ENCODE measurements at regions not wholly inside any gene's neighbourhood (a gene's known extent, or its start where the extent isn't known, plus 50 kb on each side); places are given as distances from the start of the nearest gene placed in this dataset.

- H3K4me2 ChIP-seq (ENCODE audit: insufficient read depth, low read length, poor library complexity, severe bottlenecking), result no peak overlapping the region
- no peak overlapping the region for H3K9ac ChIP-seq (ENCODE audit: low read depth, low read length, poor library complexity)
- no peaks in the 10 kb centered on the region for H3K9me3 ChIP-seq (replicated peaks in 1 of 2; ENCODE audit: control insufficient read depth in 2 of 2, insufficient read depth in 1 of 2, low read depth in 1 of 2, low read length in 2 of 2)
- no peak overlapping the region for H3K23ac ChIP-seq (ENCODE audit: low read depth, low read length, poor library complexity)
- H3K79me1 ChIP-seq (ENCODE audit: low read depth, low read length), result no peaks in the 10 kb centered on the region
- no peaks in the 10 kb centered on the region for H3K36me3 ChIP-seq (replicated peaks in 1 of 2; ENCODE audit: control insufficient read depth in 2 of 2, insufficient read depth in 2 of 2, low read length in 2 of 2)
- no peak overlapping the region for H3K4ac ChIP-seq (ENCODE audit: low read length)
- no peak overlapping the region for H2AFZ ChIP-seq (ENCODE audit: low read length)
- no peak overlapping the region for H3K4me3 ChIP-seq (ENCODE audit: low read length in 2 of 2)
- H3K18ac ChIP-seq (ENCODE audit: low read length), result no peak overlapping the region
- H3K27me3 ChIP-seq (ENCODE audit: control insufficient read depth in 3 of 3, insufficient read depth in 3 of 3, low read depth in 1 of 3, low read length in 3 of 3), result no peaks in the 10 kb centered on the region
- H3K14ac ChIP-seq (ENCODE audit: low read length), result no peak overlapping the region
- no peak overlapping the region for H2BK15ac ChIP-seq (ENCODE audit: low read length)
- no peak overlapping the region for H2BK5ac ChIP-seq (ENCODE audit: low read length)
- no peak for DNase-seq (ENCODE audit: low spot score)
- no peaks in the 10 kb centered on the region for H3K4me1 ChIP-seq (ENCODE audit: control insufficient read depth in 2 of 2, insufficient read depth in 1 of 2, low read depth in 1 of 2, low read length in 2 of 2)
- H3K27ac ChIP-seq (replicated peaks; ENCODE audit: low read length), result no peak overlapping the region
- H4K91ac ChIP-seq (ENCODE audit: low read depth, low read length, poor library complexity), result no peak overlapping the region
- no peak overlapping the region for H2BK120ac ChIP-seq (ENCODE audit: low read depth, low read length)
- H2AK5ac ChIP-seq (ENCODE audit: low read depth, low read length), result no peak overlapping the region
- no peak overlapping the region for H2BK12ac ChIP-seq (ENCODE audit: low read length)
- H4K8ac ChIP-seq (ENCODE audit: low read depth, low read length), result no peak overlapping the region
Observed at GRCh38 chr10:53177468-53177867, 404.9 kb upstream of the MBL2 start.

- no peak overlapping the region for H2BK12ac ChIP-seq (ENCODE audit: low read length)
Observed at GRCh38 chr10:53166325-53166724, 393.7 kb upstream of the MBL2 start.

GRCh38 chr10:53162856-53163255 is 390.3 kb upstream of the MBL2 start:
- no CpG with 5 or more reads among the region's 3 CpGs for WGBS, 2 donors (ENCODE audit: extremely low coverage in 2 of 2, insufficient read length in 2 of 2, insufficient replicate concordance in 1 of 2)
- no peak overlapping the region for H3K18ac ChIP-seq (ENCODE audit: low read length)

More at GRCh38 chr10:53166325-53166724, 393.7 kb upstream of the MBL2 start:
- H2BK120ac ChIP-seq (ENCODE audit: low read depth, low read length), result no peak overlapping the region
- H4K8ac ChIP-seq (ENCODE audit: low read depth, low read length), result no peak overlapping the region
- no peaks in the 10 kb centered on the region for H3K4me1 ChIP-seq (ENCODE audit: control insufficient read depth in 2 of 2, insufficient read depth in 1 of 2, low read depth in 1 of 2, low read length in 2 of 2)
- no peaks in the 10 kb centered on the region for H3K79me1 ChIP-seq (ENCODE audit: low read depth, low read length)
- no peak overlapping the region for H4K91ac ChIP-seq (ENCODE audit: low read depth, low read length, poor library complexity)
- no peak overlapping the region for H3K23ac ChIP-seq (ENCODE audit: low read depth, low read length, poor library complexity)
- WGBS, 2 donors (ENCODE audit: extremely low coverage in 2 of 2, insufficient read length in 2 of 2, insufficient replicate concordance in 1 of 2), result no CpG with 5 or more reads among the region's 3 CpGs
- H3K4ac ChIP-seq (ENCODE audit: low read length), result no peak overlapping the region
- H3K4me2 ChIP-seq (ENCODE audit: insufficient read depth, low read length, poor library complexity, severe bottlenecking), result no peak overlapping the region
- no peak overlapping the region for H2BK5ac ChIP-seq (ENCODE audit: low read length)
- no peak overlapping the region for H3K14ac ChIP-seq (ENCODE audit: low read length)
- H3K27ac ChIP-seq (replicated peaks; ENCODE audit: low read length), result no peak overlapping the region
- H3K9me3 ChIP-seq (replicated peaks in 1 of 2; ENCODE audit: control insufficient read depth in 2 of 2, insufficient read depth in 1 of 2, low read depth in 1 of 2, low read length in 2 of 2), result no peaks in the 10 kb centered on the region
- no peaks in the 10 kb centered on the region for H3K27me3 ChIP-seq (ENCODE audit: control insufficient read depth in 3 of 3, insufficient read depth in 3 of 3, low read depth in 1 of 3, low read length in 3 of 3)
- H2AFZ ChIP-seq (ENCODE audit: low read length), result no peak overlapping the region
- no peak overlapping the region for H2BK15ac ChIP-seq (ENCODE audit: low read length)
- H3K4me3 ChIP-seq (ENCODE audit: low read length in 2 of 2), result no peak overlapping the region
- no peak overlapping the region for H3K18ac ChIP-seq (ENCODE audit: low read length)
- no peak overlapping the region for H2AK5ac ChIP-seq (ENCODE audit: low read depth, low read length)
- H3K9ac ChIP-seq (ENCODE audit: low read depth, low read length, poor library complexity), result no peak overlapping the region
- no peaks in the 10 kb centered on the region for H3K36me3 ChIP-seq (replicated peaks in 1 of 2; ENCODE audit: control insufficient read depth in 2 of 2, insufficient read depth in 2 of 2, low read length in 2 of 2)
- no peak for DNase-seq (ENCODE audit: low spot score)

GRCh38 chr10:53161231-53161630 is 388.6 kb upstream of the MBL2 start:
- no peak for DNase-seq (ENCODE audit: low spot score)
- Histone ChIP-seq H2BK120ac (ENCODE audit: low read depth, low read length) (no peak overlapping the region), H3K9me3 (replicated peaks in 1 of 2; ENCODE audit: control insufficient read depth in 2 of 2, insufficient read depth in 1 of 2, low read depth in 1 of 2, low read length in 2 of 2) (no peaks in the 10 kb centered on the region), H3K27ac (replicated peaks; ENCODE audit: low read length) (no peak overlapping the region), H2AK5ac (ENCODE audit: low read depth, low read length) (no peak overlapping the region), H4K91ac (ENCODE audit: low read depth, low read length, poor library complexity) (no peak overlapping the region), H2BK12ac (ENCODE audit: low read length) (no peak overlapping the region), H2BK15ac (ENCODE audit: low read length) (no peak overlapping the region), H3K4me1 (ENCODE audit: control insufficient read depth in 2 of 2, insufficient read depth in 1 of 2, low read depth in 1 of 2, low read length in 2 of 2) (no peaks in the 10 kb centered on the region), H4K8ac (ENCODE audit: low read depth, low read length) (no peak overlapping the region), H3K18ac (ENCODE audit: low read length) (no peak overlapping the region), H3K27me3 (ENCODE audit: control insufficient read depth in 3 of 3, insufficient read depth in 3 of 3, low read depth in 1 of 3, low read length in 3 of 3) (no peaks in the 10 kb centered on the region), H3K9ac (ENCODE audit: low read depth, low read length, poor library complexity) (no peak overlapping the region), H3K4me2 (ENCODE audit: insufficient read depth, low read length, poor library complexity, severe bottlenecking) (no peak overlapping the region), H2BK5ac (ENCODE audit: low read length) (no peak overlapping the region), H3K4ac (ENCODE audit: low read length) (no peak overlapping the region), H3K4me3 (ENCODE audit: low read length in 2 of 2) (no peak overlapping the region), H3K23ac (ENCODE audit: low read depth, low read length, poor library complexity) (no peak overlapping the region), H3K36me3 (replicated peaks in 1 of 2; ENCODE audit: control insufficient read depth in 2 of 2, insufficient read depth in 2 of 2, low read length in 2 of 2) (no peaks in the 10 kb centered on the region), H3K79me1 (ENCODE audit: low read depth, low read length) (no peaks in the 10 kb centered on the region), H3K14ac (ENCODE audit: low read length) (no peak overlapping the region), H2AFZ (ENCODE audit: low read length) (no peak overlapping the region)

More at GRCh38 chr10:53162856-53163255, 390.3 kb upstream of the MBL2 start:
- no peak overlapping the region for H3K23ac ChIP-seq (ENCODE audit: low read depth, low read length, poor library complexity)
- H4K8ac ChIP-seq (ENCODE audit: low read depth, low read length), result no peak overlapping the region
- no peak overlapping the region for H3K14ac ChIP-seq (ENCODE audit: low read length)
- H2BK120ac ChIP-seq (ENCODE audit: low read depth, low read length), result no peak overlapping the region
- H3K9ac ChIP-seq (ENCODE audit: low read depth, low read length, poor library complexity), result no peak overlapping the region
- H3K79me1 ChIP-seq (ENCODE audit: low read depth, low read length), result no peaks in the 10 kb centered on the region
- no peaks in the 10 kb centered on the region for H3K27me3 ChIP-seq (ENCODE audit: control insufficient read depth in 3 of 3, insufficient read depth in 3 of 3, low read depth in 1 of 3, low read length in 3 of 3)
- no peak overlapping the region for H2BK12ac ChIP-seq (ENCODE audit: low read length)
- no peak overlapping the region for H4K91ac ChIP-seq (ENCODE audit: low read depth, low read length, poor library complexity)
- H3K9me3 ChIP-seq (replicated peaks in 1 of 2; ENCODE audit: control insufficient read depth in 2 of 2, insufficient read depth in 1 of 2, low read depth in 1 of 2, low read length in 2 of 2), result no peaks in the 10 kb centered on the region
- no peak overlapping the region for H3K4me2 ChIP-seq (ENCODE audit: insufficient read depth, low read length, poor library complexity, severe bottlenecking)
- peak overlapping the region; percentile 35 for H2AFZ ChIP-seq (ENCODE audit: low read length)
- H3K4me1 ChIP-seq (ENCODE audit: control insufficient read depth in 2 of 2, insufficient read depth in 1 of 2, low read depth in 1 of 2, low read length in 2 of 2), result no peaks in the 10 kb centered on the region
- H3K4ac ChIP-seq (ENCODE audit: low read length), result no peak overlapping the region
- no peak overlapping the region for H3K27ac ChIP-seq (replicated peaks; ENCODE audit: low read length)
- no peak for DNase-seq (ENCODE audit: low spot score)
- no peak overlapping the region for H2AK5ac ChIP-seq (ENCODE audit: low read depth, low read length)
- H2BK15ac ChIP-seq (ENCODE audit: low read length), result no peak overlapping the region
- no peak overlapping the region for H2BK5ac ChIP-seq (ENCODE audit: low read length)
- no peak overlapping the region for H3K4me3 ChIP-seq (ENCODE audit: low read length in 2 of 2)
- no peaks in the 10 kb centered on the region for H3K36me3 ChIP-seq (replicated peaks in 1 of 2; ENCODE audit: control insufficient read depth in 2 of 2, insufficient read depth in 2 of 2, low read length in 2 of 2)
